HG03342 (cell line): ENCODE measurements at regions not wholly inside any gene's neighbourhood (a gene's known extent, or its start where the extent isn't known, plus 50 kb on each side); places are given as distances from the start of the nearest gene placed in this dataset.

Experiments used
- ATAC-seq: cut with Tn5 transposase; IDR thresholded peaks from one replicate; pipeline ENCODE4 v1.9.1; 2021; ENCODE audit warnings: mild to moderate bottlenecking, moderate library complexity; ENCODE audit not compliant: unreplicated experiment

DNA sequence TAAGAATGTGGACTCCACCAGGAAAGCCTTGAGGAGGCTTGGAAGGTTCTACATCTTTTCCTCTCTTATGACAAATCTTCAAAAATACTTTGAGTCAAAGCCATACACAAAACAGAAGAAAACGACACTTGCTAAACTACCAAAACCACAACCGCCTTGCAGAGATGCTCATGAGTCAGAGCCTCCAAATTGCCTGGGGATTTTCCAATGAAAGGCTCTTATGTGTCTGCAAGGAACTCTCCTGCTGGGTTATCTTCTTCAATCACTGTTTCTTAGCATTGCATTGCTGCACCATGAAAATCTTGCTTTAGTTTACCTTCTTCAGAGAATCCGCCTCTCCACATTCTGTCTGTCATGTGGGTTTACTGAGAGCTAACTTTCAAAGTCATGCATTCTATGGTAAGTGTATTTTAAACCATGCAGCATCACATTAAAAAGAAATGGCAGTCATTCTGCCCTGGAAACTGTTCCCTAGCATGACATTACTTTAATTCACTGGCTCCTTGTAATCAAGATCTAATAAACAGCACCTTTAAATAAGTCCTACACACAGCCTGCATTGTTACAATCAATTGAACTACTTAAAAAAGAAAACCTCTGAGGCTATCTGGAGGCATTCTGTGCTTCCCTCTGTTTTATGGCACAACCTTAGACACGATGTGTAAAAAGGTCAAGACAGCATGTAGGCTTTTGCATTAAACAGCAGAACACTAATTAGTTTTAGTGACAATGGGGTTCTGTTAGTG is 210.0 kb upstream of the FOXD3 start:
- peak; percentile 62 for ATAC-seq

- no peak for ATAC-seq
Observed at GRCh38 chr1:63115527-63115926, 206.8 kb upstream of the FOXD3 start.

DNA sequence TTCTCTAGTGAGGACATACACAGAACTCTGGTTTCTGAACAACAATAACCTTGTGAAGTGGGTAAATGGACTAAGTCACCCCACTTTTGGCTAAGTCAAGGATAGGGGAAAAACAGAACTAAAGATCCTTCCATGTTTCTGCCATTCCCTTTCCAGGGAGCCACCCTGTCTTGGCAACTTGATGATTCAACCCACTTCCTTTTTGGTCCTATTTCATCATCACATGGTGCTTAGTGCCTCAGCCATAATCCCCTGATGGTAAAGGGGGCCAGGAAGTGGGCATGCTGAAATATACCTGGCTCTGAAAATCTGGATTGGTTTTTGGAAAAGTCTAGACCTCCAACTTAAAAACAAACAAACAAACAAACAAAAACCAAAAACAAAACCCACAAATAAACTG is 206.4 kb upstream of the FOXD3 start:
- no peak for ATAC-seq

- no peak for ATAC-seq
Observed at GRCh38 chr1:63119575-63120155, 202.7 kb upstream of the FOXD3 start.

GRCh38 chr1:63122079-63122478 is 200.3 kb upstream of the FOXD3 start:
- ATAC-seq: no peak

- ATAC-seq: peak; percentile 81
Observed at GRCh38 chr1:63124666-63125191, 197.6 kb upstream of the FOXD3 start.

GRCh38 chr1:63126104-63126503 is 196.3 kb upstream of the FOXD3 start:
- no peak for ATAC-seq

- no peak for ATAC-seq
Observed at GRCh38 chr1:63127376-63127775, 195.0 kb upstream of the FOXD3 start.

DNA sequence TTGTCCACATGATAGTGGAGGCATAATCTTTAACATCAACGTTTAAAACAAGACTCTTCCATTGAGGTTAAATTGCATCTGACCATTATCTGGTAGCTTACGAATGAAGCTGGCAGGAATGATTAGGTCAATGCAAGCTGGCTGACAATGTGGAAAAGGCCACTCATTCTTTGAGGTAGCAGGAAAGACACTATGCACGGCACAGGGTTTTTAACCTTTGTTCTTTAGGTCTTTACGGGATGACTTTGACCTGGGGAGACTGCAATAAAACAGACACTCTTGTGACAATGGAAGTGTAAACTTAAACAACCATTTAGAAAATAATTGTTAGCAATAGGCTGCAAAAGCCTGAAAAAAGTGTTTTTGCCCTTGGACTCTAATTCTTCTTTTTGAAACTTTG is 193.8 kb upstream of the FOXD3 start:
- no peak for ATAC-seq

DNA sequence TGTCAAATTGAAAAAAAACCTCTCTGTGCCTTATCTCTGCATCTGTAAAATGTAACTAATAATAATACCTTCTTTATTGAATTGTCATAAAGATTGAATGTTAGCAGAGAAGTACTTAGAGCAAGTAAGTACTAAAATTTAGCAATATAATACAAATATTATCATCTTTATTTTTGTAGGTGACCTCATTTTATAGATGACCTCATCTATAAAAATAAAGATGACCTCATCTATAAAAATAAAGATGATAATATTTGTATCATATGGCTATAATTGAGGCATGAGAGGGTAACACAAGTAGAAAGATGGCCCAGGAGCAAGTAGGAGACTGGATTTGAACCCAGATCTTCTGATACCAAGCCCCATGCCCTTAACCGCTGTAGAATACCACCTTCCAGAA is 193.2 kb upstream of the FOXD3 start:
- no peak for ATAC-seq

DNA sequence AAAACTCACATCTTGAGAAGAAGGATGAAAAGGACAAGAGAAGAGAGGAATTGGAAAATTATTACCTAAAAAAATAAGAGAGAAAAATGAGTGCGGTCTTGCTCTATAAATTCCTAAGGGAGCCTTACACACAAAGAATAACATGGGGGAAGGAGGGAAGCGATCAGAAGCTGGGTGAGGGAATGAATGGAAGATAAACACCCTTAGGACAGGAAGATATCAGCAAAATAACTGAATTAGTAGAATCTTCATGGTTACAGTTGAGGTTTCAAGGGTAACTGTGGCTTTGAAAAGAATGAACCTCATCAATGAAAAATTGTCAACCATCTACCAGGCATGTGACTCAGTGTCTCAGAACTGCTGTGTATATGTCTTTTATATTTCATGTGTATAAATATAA is 192.5 kb upstream of the FOXD3 start:
- no peak for ATAC-seq

DNA sequence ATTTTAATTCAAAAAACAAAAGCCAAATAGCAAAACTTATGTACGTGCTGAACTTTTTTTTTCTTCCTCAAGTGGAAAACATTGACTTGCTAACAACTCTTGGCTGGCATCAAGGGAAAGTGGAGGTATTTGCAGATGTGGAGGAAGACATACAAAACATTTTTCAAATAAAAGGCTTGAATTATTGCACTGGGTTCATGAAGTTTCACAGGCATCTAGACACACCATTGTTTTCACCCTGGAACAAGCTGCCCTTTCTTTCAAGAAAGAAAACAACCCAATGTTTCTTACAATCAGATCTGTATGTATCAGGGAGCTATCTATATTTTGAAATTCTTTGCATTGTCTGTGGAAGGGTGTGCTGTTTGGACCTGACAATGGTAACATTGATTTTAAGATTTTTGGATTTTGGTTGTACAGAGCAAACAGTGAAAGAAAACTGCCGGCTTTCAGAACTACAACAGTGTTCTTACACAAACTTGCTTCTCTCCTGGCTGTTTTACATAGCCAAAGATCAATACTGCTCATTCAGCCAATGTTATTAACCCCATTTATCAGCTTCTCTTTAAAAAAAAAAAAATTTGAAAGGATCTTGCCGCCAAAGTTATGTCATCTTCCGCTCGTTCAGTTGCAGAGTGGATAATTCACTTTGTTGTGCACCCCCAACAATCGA is 187.7 kb upstream of the FOXD3 start:
- no peak for ATAC-seq

GRCh38 chr1:63135174-63135512 is 187.2 kb upstream of the FOXD3 start:
- ATAC-seq: no peak

GRCh38 chr1:63135801-63136200 is 186.6 kb upstream of the FOXD3 start:
- ATAC-seq: no peak

DNA sequence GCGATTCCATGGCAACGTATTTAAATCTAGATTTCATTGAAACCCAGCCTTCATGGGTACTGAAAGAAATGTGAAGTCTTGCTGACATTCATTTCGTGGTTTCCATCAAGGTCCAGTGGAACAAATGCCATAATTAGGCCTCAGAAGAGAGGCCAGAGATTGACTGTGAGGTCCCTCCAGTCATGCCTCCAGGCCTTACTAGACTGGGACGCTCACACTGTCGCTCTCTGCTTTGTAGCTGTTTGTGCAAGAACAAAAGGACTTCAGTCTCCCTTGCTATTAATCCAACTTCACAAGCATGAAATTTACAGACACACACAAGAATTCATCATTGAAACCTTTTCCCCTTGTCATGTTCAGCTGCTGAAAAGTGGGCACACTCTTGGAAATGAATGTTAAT is 180.4 kb upstream of the FOXD3 start:
- ATAC-seq: no peak

GRCh38 chr1:63143482-63143881 is 178.9 kb upstream of the FOXD3 start:
- ATAC-seq: no peak

DNA sequence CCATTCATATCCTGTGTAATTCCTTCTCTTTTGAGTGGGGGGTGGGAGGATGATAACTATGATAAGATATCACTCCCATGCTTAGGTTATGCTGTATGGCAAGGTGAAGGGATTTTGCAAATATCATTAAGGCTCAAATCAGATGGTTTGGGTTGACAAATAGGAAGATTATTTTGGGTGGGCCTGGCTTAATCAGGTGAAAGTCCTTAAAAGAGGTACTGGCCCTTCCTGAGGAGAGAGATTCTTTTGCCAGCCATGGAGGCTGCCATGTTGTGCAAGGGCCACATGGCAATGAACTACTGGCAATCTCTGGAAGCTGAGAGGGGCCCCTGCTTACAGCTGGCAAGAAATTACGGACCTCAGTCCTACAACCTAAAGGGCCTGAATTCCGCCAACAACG is 174.6 kb upstream of the FOXD3 start:
- no peak for ATAC-seq

DNA sequence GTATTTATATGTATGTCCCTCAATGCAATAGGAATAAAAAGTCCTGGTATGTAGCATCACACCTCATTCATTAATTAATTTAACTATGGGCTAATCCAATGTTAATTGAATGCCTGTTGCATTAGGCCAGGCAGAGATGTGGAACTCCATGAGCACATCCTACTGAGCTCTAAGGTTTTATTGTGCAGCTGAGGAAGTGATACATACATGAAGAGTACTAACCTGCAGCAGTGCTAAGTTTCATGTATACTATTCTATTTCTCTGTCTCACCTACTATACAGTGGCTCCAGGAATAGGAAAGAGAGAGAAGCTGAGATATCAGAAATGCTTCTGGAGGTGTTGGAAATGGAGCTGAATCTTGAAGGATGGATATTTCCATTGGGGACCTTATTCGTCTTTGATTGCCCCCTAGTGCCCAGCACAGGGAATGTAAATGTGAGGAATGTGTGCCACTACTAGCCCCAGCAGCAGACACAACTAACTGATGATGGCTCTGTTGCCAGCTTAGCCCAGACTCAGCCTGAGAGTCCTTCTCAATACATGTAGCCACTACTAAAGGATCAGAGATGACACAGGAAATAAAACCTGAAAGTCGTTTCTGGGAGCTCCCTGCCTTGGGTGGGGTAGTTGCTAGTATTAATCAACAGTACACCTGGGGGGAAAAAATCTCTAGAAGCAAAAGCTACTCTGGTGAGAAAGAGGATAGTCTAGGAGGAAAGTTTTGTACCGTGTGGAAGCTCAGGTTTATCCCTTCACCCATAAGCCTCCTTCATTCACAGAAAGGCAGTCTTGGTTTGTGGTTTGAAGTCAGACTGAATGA is 173.3 kb upstream of the FOXD3 start:
- ATAC-seq: peak; percentile 87

DNA sequence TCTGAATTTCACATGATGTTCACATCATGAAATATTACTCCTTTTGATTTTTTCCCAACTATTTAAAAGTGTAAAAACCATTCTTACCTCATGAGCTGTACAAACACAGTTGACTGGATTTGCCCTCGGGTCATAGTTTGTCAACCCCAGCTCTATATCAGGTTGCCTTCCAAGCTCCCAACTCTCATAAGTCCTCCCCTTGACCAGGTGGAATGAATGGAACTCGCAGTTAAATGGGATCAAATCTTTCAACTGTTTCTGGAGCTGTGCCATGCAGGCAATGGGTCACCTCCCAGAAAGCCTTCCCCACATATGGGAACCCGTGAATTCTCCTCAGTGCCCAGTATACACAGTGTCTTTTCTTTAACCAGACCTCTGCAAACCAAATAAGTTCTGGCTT is 169.8 kb upstream of the FOXD3 start:
- ATAC-seq: no peak

- ATAC-seq: no peak
Observed at GRCh38 chr1:63155437-63155836, 166.9 kb upstream of the FOXD3 start.

DNA sequence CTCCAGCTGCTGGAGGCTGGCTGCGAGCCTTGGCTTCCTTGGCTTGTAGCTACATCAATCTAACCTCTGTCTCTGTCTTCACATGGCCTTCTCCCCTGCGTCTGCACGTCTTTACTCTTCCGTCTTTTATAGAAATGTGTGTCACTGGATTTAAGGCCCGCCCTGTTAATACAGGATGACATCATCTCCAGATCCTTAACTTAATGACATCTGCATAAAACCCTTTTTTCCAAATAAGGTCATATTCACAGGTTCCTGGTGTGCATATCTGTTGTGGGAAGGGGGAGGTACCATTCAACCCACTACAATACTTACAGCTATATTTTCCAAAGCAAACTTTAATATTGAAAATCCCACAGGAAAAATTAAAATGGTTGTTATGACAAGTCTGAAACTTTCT is 165.3 kb upstream of the FOXD3 start:
- ATAC-seq: no peak
